Amygdala (tissue), 56 donors: ENCODE measurements at regions not wholly inside any gene's neighbourhood (a gene's known extent, or its start where the extent isn't known, plus 50 kb on each side); places are given as distances from the start of the nearest gene placed in this dataset.
A peak's percentile ranks its signal among the peaks of the same experiment; 100 is the strongest.
"Not testable (repeated sequence)": the region's sequence is repeated elsewhere in the genome, so short reads cannot be mapped to it uniquely, and the experiment has no call there.

Source experiments
- DNase-seq, 56 donors: peaks; one replicate each; lab custom pipeline; 2025; lab: John Stamatoyannopoulos, UW

- DNase-seq: no peak
Measured at GRCh38 chr14:51564986-51565604, 86.6 kb upstream of the FRMD6 start.

- no peak for DNase-seq
Measured at GRCh38 chr14:51566831-51567582, 84.7 kb upstream of the FRMD6 start.

GRCh38 chr14:51568366-51568765 lies 83.3 kb upstream of the FRMD6 start:
- DNase-seq: no peak

- DNase-seq: no peak
Measured at GRCh38 chr14:51573607-51574006, 78.1 kb upstream of the FRMD6 start.

GRCh38 chr14:51574009-51574408 lies 77.7 kb upstream of the FRMD6 start:
- DNase-seq: no peak

- DNase-seq: no peak
Measured at GRCh38 chr14:51575349-51576116, 76.2 kb upstream of the FRMD6 start.

GRCh38 chr14:51576117-51576430 lies 75.6 kb upstream of the FRMD6 start:
- no peak for DNase-seq

GRCh38 chr14:51576879-51577278 lies 74.8 kb upstream of the FRMD6 start:
- no peak for DNase-seq

GRCh38 chr14:51578853-51579252 lies 72.9 kb upstream of the FRMD6 start:
- no peak for DNase-seq

- no peak for DNase-seq
Measured at GRCh38 chr14:51581017-51581881, 70.5 kb upstream of the FRMD6 start.

- no peak for DNase-seq
Measured at GRCh38 chr14:51582437-51582836, 69.3 kb upstream of the FRMD6 start.

- no peak for DNase-seq
Measured at GRCh38 chr14:51585055-51585454, 66.7 kb upstream of the FRMD6 start.

GRCh38 chr14:51592836-51593235 lies 58.9 kb upstream of the FRMD6 start:
- DNase-seq: no peak

GRCh38 chr14:51593397-51593796 lies 58.3 kb upstream of the FRMD6 start:
- no peak for DNase-seq

- DNase-seq: no peak
Measured at GRCh38 chr14:51595881-51596455, 55.7 kb upstream of the FRMD6 start.

- no peak for DNase-seq
Measured at GRCh38 chr14:51596488-51597117, 55.1 kb upstream of the FRMD6 start.

GRCh38 chr14:51597261-51598001 lies 54.3 kb upstream of the FRMD6 start:
- DNase-seq: no peak

- DNase-seq: not testable (repeated sequence)
Measured at GRCh38 chr14:51598924-51599600, 52.6 kb upstream of the FRMD6 start.

GRCh38 chr14:51600658-51601057 lies 51.1 kb upstream of the FRMD6 start:
- peak in 2 of 56 donors; percentile 8 to 20 for DNase-seq
